AG20443 (cell line): ENCODE measurements at regions not wholly inside any gene's neighbourhood (a gene's known extent, or its start where the extent isn't known, plus 50 kb on each side); places are given as distances from the start of the nearest gene placed in this dataset.
A peak's percentile ranks its signal among the peaks of the same experiment; 100 is the strongest.

Experiments
- DNase-seq: peaks from one replicate; pipeline ENCODE4 v3.0.0; 2012; ENCODE audit warnings: low spot score, mixed read lengths

GRCh38 chr2:41400088-41400665 is 647.6 kb upstream of the PKDCC start:
- DNase-seq = peak; percentile 8

DNA sequence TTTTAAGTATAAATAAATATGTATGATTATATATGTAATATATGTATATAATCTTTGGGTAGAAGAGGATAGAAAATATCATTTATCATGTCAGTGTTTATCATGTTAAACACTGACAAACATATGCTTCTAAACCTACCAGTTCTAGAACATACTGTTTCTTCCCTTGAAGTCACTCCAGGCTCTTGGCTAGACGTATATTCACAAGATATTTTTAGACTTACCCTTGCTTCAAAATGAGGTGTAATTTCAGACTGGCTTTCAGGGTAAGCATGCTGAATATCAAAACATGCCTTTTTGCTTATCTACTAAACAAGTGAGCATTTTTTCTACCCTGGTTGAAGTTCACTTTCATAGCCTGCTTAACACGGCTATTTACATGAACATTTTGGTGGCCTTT is 642.4 kb upstream of the PKDCC start:
- DNase-seq = no peak

DNA sequence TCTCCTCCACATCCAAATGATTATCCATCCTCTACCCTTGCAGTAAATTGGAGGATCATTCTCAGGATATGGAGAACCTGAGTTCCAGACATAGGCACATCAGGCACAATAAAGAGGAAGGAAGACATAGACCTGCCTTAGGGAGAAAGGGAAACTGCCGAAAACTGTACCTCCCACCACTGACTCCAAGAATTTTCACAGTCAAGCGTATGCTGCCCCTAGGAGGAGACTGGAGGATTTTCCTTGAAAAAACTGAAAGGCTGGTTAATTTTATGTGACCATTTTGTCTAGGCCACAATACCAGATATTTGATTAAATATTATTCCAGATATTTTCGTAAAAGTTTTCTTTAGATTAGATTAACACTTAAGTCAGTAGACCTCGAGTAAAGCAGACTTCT is 638.5 kb upstream of the PKDCC start:
- no peak for DNase-seq

GRCh38 chr2:41410011-41410410 is 637.8 kb upstream of the PKDCC start:
- no peak for DNase-seq

DNA sequence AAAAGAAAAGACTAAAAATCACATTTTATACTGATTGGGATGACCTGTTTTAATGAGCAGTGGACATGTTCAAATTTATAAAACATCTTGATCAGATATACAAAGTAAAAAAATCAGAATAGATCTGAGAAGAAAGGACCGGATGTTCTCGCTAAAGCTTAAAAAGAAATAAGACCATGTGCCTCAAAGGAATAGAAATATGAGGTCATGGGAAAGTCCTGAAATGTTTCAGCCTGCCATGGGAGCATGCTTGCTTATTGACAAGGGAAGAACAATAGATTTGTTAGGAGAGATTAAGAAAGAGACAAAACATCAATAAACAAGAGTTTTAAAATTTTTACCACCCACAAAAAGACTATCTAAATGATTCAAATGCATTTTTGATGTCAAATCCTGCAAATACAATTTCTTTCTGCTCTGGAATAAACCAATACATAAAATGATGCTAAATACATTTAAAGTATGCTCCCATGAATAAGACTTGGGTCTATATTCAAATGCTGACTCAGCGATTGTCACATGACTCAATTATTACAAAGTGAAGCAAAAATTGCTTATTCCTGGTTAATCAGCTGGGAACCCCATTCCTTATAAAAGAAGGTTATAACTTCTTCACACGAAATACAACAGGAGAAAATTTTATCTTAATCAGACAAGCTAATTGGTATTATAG is 633.9 kb upstream of the PKDCC start:
- DNase-seq = no peak

DNA sequence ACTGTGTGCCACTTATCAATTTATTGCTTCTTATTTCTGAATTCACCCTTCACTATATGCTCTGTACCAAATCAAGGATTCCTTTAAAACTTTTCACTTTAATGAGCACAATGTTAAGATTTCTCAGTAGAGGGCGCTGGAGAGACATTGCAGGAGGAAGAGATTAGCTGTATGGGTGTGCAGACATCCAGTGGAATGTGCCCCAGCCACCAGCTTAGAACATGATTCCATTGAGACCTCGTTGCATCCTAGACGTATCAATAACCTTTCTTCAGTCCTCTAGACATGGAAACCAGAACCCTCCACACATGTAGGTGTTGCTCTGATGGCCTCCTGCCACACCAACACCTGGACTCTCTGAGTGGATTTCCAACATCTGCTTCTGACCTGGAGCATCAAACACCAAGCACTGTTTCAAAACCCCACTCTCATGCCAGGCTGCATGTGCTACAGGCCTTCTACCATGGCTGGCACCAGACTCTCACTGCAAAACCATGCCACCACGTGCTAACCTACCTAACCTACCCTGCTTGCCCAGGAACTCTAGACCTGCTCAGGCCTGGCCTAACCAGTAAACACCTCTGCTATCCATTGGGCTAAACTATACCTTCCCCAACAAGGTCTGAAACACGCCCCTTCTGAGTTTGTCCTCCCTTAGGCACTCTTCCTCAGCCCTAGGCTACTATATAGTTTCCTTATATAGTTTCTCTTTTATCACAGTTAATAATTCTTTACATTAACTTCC is 633.2 kb upstream of the PKDCC start:
- peak; percentile 44 for DNase-seq

- DNase-seq = no peak
Measured at GRCh38 chr2:41417511-41417910, 630.3 kb upstream of the PKDCC start.

DNA sequence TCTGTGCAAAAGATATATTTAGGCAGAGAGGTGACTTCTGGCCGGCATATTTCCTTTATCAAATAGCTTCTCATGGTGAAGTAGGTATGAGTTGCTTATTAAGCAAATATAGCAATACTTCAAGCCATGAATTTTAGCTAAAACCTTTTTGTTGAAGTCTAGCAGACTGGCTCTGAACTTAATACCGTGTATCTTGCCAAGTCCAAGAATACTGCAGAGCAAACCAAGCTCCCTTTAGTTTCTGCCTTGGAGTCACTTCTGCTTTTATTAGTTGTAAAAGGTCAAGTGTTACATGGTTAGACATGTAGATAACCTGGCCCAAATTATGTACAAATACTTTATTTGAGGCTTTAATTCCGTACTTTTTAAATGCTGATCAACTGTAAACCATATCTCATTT is 627.6 kb upstream of the PKDCC start:
- no peak for DNase-seq

DNA sequence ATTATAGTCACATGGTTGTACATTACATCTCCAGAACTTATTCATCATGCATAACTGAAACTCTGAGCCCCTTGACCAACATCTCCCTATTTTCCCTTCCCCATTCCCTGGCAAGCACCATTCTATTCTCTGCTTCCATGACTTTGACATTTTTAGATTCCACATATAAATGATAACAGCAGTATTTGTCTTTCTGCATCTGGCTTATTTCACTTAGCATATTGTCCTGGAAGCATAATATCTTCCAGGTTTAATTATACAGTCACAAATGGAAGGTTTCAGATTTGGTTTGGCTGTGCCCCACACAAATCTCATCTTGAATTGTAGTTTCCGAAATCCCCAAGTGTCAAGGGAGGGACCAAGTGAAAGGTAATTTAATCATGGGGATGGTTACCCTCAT is 626.9 kb upstream of the PKDCC start:
- no peak for DNase-seq

DNA sequence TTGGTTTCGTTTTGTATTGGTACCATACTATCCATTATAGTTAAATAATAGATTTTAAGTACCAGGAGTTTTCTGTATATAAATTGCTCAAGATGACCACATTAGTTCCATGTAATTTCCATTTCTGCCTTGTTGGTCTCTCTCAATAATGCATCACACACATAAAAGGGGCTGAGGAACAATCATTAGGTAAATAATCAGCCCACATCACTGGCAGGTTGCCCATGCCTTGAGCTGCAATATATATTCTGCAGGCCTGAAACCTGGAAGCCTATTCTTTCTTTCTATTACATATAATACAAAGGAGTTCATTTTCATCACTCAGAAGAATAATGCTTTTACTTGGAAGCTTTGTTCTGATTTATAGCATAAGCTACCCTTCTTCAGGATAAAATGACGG is 616.1 kb upstream of the PKDCC start:
- no peak for DNase-seq

DNA sequence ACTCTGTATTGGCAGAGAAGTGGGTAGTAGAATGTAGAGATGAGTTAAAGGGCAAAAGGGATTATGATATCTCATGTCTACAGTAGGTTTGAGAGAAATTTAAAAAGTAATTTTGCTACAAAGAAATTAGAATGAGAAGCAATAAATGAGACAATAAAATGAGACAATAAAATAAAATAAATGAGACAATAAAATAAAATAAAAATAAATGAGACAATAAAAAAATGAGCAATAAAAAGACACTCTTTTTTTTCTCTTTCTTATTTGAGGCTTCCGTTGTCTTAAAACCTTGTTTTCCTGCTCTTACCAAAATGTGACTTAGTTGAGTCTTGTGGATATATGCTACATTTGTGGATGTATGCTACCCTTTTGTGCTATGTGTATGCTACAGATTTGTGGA is 615.4 kb upstream of the PKDCC start:
- DNase-seq = no peak

DNA sequence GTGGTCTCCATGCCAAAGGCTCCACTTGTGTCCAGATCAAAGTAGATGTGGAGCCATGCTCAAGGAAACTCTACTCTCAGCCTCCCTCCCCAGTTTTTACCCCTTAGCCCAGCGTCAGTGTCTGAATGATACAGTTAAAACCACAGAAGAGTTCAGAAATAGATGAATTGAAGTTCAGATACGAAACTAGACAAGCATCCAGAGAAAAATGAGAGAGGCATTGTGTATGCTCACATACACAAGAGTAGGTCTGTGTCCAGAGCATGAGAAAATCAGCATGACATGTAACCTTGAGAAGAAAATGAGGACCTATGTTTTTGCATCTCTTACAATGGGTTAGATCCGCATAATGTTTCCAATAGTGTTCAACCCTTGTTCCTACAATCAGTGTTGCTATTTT is 612.8 kb upstream of the PKDCC start:
- no peak for DNase-seq

DNA sequence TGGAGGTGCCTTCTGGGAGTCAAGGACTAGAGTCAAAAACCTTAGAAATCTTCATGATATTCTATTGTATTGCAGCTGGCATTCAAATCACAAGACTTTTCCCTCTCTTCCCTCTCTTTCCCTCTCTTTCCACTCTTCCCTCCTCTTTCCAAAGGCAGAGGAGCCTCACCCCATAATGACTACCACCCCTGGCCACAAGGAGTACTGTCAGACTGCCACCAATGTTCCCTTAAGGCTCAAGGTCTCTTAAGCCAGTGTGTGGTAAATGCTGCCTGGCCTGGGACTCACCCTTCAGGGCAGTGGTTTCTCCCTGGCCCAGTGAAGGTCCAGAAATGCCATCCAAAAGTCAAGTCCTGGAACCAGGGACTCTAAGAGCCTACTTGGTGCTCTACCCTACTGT is 605.9 kb upstream of the PKDCC start:
- no peak for DNase-seq

DNA sequence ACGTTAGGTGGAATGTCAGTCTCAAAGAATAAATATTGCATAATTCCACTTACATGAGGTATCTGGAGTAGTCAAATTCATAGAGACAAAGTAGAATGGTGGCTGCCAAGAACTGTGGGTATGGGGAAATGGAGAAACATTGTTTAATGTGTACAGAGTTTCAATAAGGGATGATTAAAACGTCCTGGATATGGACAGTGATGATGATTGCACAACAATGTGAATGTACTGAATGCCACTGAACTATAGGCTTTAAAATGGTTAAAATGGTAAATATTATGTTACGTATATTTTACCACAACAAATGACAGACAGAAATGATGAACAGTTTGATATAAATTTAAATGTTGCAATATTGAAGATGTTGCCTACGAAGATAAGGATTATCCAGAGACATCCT is 602.0 kb upstream of the PKDCC start:
- no peak for DNase-seq

- no peak for DNase-seq
Measured at GRCh38 chr2:41446266-41446665, 601.6 kb upstream of the PKDCC start.

- DNase-seq = no peak
Measured at GRCh38 chr2:41448221-41448620, 599.6 kb upstream of the PKDCC start.

DNA sequence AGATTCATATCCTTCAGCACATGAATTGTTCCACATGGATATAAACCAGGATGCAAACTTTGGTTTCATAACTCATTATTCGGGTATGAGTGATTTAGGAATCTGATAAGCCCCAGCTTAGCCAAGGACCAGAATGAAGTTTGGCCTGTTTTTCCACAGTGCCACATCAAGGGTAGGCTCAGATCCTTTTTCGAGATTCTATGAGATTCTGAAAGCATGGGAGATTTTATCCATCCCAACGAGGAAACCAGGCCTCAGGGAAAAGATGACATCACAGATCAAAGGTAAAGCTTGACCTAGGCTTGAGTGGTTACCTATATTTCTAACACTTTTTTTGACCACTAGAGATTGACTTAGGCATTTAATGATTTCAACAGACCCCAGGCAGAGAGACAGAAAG is 590.8 kb upstream of the PKDCC start:
- no peak for DNase-seq

DNA sequence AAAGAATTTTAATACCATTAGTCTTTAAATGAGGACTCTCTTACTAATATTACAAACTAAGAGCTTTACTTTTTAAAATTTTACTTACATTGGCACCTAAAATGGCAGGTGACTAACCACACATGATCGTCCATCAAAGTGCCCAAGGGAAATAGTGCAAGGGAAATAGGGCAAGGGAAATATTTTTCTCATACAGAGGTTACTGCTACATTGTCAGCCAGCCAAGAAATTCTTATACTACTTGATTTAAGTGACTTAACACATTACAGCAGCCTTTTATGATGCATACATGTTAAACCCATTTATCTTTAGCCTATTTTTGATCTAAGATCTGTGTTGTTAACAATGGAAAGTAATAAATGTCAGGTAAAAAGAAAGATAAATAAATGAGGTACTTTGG is 587.2 kb upstream of the PKDCC start:
- DNase-seq = no peak

GRCh38 chr2:41464395-41464794 is 583.4 kb upstream of the PKDCC start:
- no peak for DNase-seq

DNA sequence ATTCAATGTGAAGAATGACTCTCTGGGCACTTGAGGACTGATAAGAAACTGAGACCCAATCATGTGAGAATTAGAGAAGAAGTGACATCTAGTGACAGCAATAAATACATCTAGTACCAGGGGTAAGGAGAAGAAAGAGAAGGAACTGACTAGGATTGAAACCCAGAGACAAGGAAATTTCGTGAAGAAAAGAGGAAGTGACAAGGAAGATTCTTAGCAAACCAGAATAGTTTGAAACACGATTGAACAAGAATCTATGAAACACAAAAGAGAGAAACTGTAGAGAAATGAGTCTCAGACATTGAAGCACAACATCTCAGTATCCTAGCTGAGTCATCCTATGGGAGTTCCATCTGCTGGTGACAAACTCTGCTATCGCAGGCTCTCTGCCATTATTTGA is 571.9 kb upstream of the PKDCC start:
- DNase-seq = no peak

DNA sequence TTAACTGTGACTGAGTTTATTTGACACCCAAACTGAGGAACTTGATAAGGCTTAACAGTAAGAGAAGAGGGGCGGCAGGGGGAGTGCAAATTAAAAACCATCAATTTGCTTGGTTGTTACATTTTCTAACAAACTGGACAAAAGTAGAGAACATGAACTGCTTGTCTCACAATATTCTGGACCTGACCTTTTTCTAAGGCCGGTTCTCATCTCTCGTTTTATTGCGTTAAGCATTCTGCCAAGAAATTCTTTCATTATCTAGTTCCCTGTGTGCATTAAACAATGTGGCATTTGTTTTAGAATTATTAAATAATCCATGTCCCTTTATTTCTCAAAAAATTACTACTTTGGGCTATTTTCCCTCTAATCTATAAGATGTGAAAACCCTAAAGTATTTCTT is 565.2 kb upstream of the PKDCC start:
- no peak for DNase-seq

DNA sequence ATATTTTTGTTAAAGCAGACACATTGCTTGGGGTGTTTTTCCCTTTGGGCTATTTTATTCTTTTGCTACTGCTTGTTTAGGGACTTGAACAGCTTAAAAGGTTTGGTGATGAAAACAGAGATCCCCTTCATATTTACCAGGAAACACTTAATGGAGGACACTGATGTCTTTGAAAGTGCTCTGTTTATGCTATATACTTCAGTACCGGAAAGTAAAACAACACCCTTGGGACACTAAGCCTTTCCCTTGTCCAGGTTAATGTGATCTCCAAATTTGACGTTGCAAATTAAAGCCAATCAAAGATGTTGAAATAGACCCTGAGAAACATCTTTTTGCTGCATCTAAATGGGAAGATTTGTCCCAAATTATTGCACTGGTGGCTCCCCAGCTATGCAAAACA is 564.6 kb upstream of the PKDCC start:
- no peak for DNase-seq

GRCh38 chr2:41483982-41484857 is 563.6 kb upstream of the PKDCC start:
- DNase-seq = no peak
